ACC112 (cell line): ENCODE measurements at regions not wholly inside any gene's neighbourhood (a gene's known extent, or its start where the extent isn't known, plus 50 kb on each side); places are given as distances from the start of the nearest gene placed in this dataset.

Source experiments
- H2AFZ ChIP-seq: fragments of 200-600 bp; sonication (generic); one replicate; pipeline ENCODE4 v1.6.0; 2017; ENCODE audit warnings: antibody characterized with exemption, low read length; ENCODE audit not compliant: unreplicated experiment
- H3K27ac ChIP-seq: fragments of 200-600 bp; sonication (generic); 2 replicates; pipeline ENCODE4 v1.5.1; 2014; ENCODE audit warnings: low read depth, mild to moderate bottlenecking, antibody characterized with exemption, low read length, moderate library complexity
- H3K27me3 ChIP-seq: fragments of 200-600 bp; sonication (generic); 2 replicates; pipeline ENCODE4 v1.6.1; 2014; ENCODE audit warnings: mild to moderate bottlenecking, antibody characterized with exemption, low read length, moderate library complexity, mixed read lengths; ENCODE audit not compliant: insufficient read depth
- H3K36me3 ChIP-seq: fragments of 200-600 bp; sonication (generic); 2 replicates; pipeline ENCODE4 v1.6.1; 2016; ENCODE audit warnings: mild to moderate bottlenecking, antibody characterized with exemption, low read length, moderate library complexity, mixed read lengths; ENCODE audit not compliant: insufficient read depth
- H3K4me1 ChIP-seq: fragments of 200-600 bp; sonication (generic); one replicate; pipeline ENCODE4 v1.6.1; 2016; ENCODE audit warnings: low read length, mixed read lengths; ENCODE audit not compliant: insufficient read depth, unreplicated experiment, control insufficient read depth
- H3K4me3 ChIP-seq: fragments of 200-600 bp; sonication (generic); 2 replicates; pipeline ENCODE4 v1.5.1; 2014; ENCODE audit warnings: mild to moderate bottlenecking, low read depth, low read length
- H3K79me2 ChIP-seq: fragments of 200-600 bp; sonication (generic); one replicate; pipeline ENCODE4 v1.6.0; 2016; ENCODE audit warnings: low read length; ENCODE audit not compliant: control insufficient read depth, unreplicated experiment, insufficient read depth

DNA sequence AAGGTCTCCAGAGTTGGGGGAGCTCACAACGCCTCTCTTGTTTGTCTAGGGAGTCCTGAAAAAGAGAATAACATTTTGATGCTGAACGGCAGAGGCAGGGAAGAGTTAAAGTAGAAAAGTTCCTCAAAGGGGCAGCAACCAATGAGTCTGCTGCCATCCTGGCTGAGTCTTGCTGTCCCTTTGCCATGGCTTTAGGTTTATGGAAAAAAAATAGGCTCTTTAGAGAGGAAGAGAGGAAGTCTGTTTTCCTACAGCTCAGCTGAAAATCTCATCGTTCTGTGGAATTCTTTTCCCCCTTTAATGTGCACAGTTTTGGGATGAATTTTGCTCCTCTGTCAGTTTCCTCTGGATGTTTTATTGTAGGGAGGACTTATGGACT lies 314.8 kb upstream of the TBX3 start:
- Histone ChIP-seq H3K27me3 (peaks cover 6% of the 10 kb centered on the region; the same call in 1 of the 2 replicates), H2AFZ (no peak overlapping the region), H3K27ac (no peak overlapping the region), H3K4me1 (no peaks in the 10 kb centered on the region), H3K4me3 (no peak overlapping the region), H3K36me3 (no peaks in the 10 kb centered on the region), H3K79me2 (no peaks in the 10 kb centered on the region)

GRCh38 chr12:114998118-114998749 lies 314.3 kb upstream of the TBX3 start:
- Histone ChIP-seq H3K4me1 (no peaks in the 10 kb centered on the region), H3K27me3 (peaks cover 6% of the 10 kb centered on the region; the same call in 1 of the 2 replicates), H3K36me3 (no peaks in the 10 kb centered on the region), H3K79me2 (no peaks in the 10 kb centered on the region), H2AFZ (no peak overlapping the region), H3K4me3 (no peak overlapping the region), H3K27ac (no peak overlapping the region)

- no peak overlapping the region for H3K4me3 ChIP-seq
- no peaks in the 10 kb centered on the region for H3K36me3 ChIP-seq
- no peaks in the 10 kb centered on the region for H3K79me2 ChIP-seq
- H3K4me1 ChIP-seq, result no peaks in the 10 kb centered on the region
- H2AFZ ChIP-seq, result no peak overlapping the region
- H3K27me3 ChIP-seq, result peaks cover 6% of the 10 kb centered on the region; the same call in 1 of the 2 replicates
- H3K27ac ChIP-seq, result no peak overlapping the region
Observed at GRCh38 chr12:114996382-114996781, 312.4 kb upstream of the TBX3 start.

DNA sequence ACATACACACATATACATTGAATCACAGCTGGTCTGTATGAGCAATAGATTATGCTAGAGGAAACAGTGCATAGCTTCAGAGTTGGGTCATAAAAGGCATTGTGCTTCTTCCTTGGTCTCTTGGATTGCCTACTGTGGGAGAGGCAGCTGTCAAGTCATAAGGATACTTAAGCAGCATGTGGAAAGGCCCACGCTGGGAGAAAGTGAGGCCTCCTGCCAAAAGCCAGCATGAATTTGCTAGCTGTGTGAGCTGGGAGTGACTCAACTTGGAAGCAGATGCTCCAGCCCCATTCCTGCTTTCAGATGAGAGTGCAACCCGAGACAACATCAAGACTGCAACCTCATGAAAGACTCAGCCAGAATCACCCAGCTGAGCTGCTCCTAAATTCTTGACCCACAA lies 311.9 kb upstream of the TBX3 start:
- Histone ChIP-seq H3K79me2 (no peaks in the 10 kb centered on the region), H3K4me3 (no peak overlapping the region), H3K36me3 (no peaks in the 10 kb centered on the region), H3K27me3 (peaks cover 6% of the 10 kb centered on the region; the same call in 1 of the 2 replicates), H3K27ac (no peak overlapping the region), H3K4me1 (no peaks in the 10 kb centered on the region), H2AFZ (no peak overlapping the region)

DNA sequence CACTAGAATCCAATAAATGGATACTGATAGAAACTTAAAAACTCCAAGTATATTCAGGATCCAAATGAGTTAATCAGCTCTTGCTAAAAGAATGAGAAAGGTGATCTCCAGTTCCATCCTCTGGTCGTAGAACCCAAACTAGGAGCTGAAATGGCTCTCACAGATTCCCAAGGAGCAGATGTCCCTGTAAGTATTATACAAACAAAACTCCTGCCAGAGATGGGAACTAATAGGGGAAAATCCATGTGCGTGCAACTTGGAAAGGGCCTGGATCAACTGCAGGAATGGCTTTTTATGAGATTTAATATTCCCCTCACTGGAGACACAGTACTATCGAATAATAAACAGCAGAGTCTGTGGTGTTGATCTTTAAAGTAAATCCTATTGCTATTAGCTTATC lies 309.2 kb upstream of the TBX3 start:
- Histone ChIP-seq H3K4me1 (no peaks in the 10 kb centered on the region), H3K27ac (no peak overlapping the region), H3K36me3 (no peaks in the 10 kb centered on the region), H3K4me3 (no peak overlapping the region), H2AFZ (no peak overlapping the region), H3K79me2 (no peaks in the 10 kb centered on the region), H3K27me3 (no peaks in the 10 kb centered on the region; the same call in 1 of the 2 replicates)

DNA sequence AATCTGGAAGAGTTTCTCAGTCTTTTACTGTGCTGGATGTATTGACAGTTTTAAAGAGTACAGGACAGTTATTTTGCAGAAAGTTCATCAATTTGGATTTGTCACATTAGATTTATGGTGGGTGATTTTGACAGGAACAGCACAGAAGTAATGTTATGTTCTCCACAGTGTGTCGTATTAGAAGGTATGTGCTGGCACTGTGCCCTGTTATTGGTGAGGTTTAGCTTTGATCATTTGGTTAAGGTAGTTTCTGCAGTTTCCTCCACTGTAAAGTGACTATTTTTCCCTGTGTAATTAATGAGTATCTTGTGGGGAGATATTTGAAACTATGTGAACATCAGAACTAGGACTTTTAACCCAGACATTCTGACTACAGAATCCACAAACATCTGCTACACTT lies 308.5 kb upstream of the TBX3 start:
- H3K27ac ChIP-seq, result no peak overlapping the region
- no peaks in the 10 kb centered on the region for H3K36me3 ChIP-seq
- no peak overlapping the region for H2AFZ ChIP-seq
- H3K27me3 ChIP-seq, result no peaks in the 10 kb centered on the region
- no peaks in the 10 kb centered on the region for H3K4me1 ChIP-seq
- no peak overlapping the region for H3K4me3 ChIP-seq
- no peaks in the 10 kb centered on the region for H3K79me2 ChIP-seq

DNA sequence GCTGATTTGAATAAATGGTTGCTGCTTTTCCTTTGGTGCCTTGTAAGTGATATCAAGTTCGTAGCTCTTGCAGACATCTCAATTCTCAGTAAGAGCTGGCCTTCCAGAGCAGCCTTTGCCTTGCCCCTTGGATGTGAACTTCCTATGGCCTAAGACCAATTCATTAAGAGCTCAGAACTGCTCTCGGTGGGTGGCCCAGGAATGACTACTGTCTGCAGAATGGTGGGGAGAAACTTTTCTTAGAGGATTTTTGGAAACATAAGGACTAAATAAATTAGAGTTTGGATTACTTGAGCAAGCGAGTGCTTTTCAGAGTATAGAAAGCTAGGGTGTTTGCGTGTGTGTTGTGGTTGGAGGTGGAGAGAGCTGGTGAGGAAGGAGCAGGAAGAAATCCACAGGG lies 306.4 kb upstream of the TBX3 start:
- H2AFZ ChIP-seq, result no peak overlapping the region
- no peaks in the 10 kb centered on the region for H3K36me3 ChIP-seq
- no peak overlapping the region for H3K4me3 ChIP-seq
- no peaks in the 10 kb centered on the region for H3K79me2 ChIP-seq
- no peaks in the 10 kb centered on the region for H3K4me1 ChIP-seq
- peaks cover 2% of the 10 kb centered on the region; the same call in 1 of the 2 replicates for H3K27me3 ChIP-seq
- no peak overlapping the region for H3K27ac ChIP-seq

DNA sequence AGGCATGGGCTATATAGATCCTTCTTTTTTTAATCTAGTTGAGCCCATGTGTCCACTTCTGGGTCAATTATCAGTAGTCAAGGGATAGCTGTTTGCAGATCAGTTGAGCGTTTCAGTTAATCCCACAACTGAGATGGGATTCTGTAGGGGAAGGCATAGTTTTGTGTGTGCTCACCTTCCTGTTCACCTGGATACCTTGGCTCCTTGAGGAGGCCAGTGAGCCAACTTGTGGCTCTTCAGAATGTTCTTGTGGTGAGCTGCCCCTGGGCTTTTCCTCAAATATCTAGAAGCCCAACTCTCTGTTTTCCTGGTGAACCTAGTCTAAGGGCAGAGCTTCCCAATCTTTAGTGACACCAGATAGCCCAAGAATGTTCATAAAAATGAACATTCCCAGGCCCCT lies 302.9 kb upstream of the TBX3 start:
- Histone ChIP-seq H3K27me3 (peaks cover 2% of the 10 kb centered on the region; the same call in 1 of the 2 replicates), H3K79me2 (no peaks in the 10 kb centered on the region), H2AFZ (no peak overlapping the region), H3K36me3 (no peaks in the 10 kb centered on the region), H3K4me3 (no peak overlapping the region), H3K27ac (no peak overlapping the region), H3K4me1 (no peaks in the 10 kb centered on the region)

DNA sequence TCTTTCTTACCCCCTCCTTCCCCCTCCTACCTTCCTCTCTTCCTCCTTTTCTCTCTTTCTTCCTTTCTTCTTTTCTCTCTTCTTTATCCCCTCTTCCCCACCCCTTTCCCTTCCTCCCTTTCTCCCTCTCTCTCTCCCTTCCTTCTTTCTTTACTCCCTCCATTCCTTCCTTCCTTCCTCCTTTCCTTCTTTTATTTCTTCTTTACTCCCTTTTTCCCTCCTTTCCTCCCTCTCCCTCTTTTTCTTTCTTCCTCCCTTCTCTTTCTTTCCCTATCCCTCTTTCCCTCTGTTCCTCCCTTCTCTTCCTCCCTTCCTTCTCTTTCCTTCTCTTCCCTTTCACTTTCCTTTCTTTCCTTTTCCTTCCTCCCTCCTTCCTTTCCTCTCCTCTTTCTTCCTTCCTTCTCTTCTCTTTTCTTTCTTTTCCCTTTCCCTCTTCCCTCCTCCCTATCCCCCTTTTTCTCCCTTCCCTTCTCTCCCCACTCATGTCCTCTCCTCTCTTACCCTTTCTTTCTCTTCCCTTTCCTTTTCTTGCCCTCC lies 302.3 kb upstream of the TBX3 start:
- Histone ChIP-seq H3K79me2 (no peaks in the 10 kb centered on the region), H3K4me3 (no peak overlapping the region), H3K27me3 (peaks cover 2% of the 10 kb centered on the region; the same call in 1 of the 2 replicates), H3K36me3 (no peaks in the 10 kb centered on the region), H3K27ac (no peak overlapping the region), H3K4me1 (no peaks in the 10 kb centered on the region), H2AFZ (no peak overlapping the region)

DNA sequence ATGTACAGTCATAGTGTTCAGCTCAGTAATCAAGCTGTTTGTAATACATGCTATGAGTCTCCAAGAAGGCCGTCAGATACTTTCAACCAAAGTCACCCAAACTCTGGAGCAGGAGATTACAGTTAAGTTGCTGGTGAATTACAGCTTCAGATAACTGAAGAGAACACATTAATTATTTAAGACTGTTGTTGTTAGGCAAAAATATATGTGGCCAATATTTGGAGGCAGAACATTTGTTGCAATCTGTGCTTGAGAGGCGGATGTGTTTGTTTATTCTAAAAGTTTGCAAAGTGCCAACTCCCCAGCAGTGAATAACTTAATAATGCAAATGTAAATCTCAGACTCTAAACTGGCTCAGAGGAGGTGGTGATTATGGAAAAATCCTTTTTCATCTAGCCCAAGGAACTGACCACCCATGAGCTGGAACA lies 300.7 kb upstream of the TBX3 start:
- Histone ChIP-seq H3K27me3 (peaks cover 2% of the 10 kb centered on the region; the same call in 1 of the 2 replicates), H3K4me1 (no peaks in the 10 kb centered on the region), H3K79me2 (no peaks in the 10 kb centered on the region), H3K36me3 (no peaks in the 10 kb centered on the region), H2AFZ (no peak overlapping the region), H3K4me3 (no peak overlapping the region), H3K27ac (no peak overlapping the region)

- no peak overlapping the region for H3K4me3 ChIP-seq
- no peak overlapping the region for H3K27ac ChIP-seq
- H3K36me3 ChIP-seq, result no peaks in the 10 kb centered on the region
- no peak overlapping the region for H2AFZ ChIP-seq
- no peaks in the 10 kb centered on the region for H3K79me2 ChIP-seq
- H3K27me3 ChIP-seq, result peaks cover 2% of the 10 kb centered on the region; the same call in 1 of the 2 replicates
- no peaks in the 10 kb centered on the region for H3K4me1 ChIP-seq
Observed at GRCh38 chr12:114982760-114983159, 298.8 kb upstream of the TBX3 start.
